GM21390 (cell line): ENCODE measurements at regions not wholly inside any gene's neighbourhood (a gene's known extent, or its start where the extent isn't known, plus 50 kb on each side); places are given as distances from the start of the nearest gene placed in this dataset.

Experiments used
- ATAC-seq: cut with Tn5 transposase; IDR thresholded peaks from one replicate; pipeline ENCODE4 v1.9.1; 2021; ENCODE audit not compliant: unreplicated experiment

GRCh38 chr2:128798502-128799283, 480.0 kb upstream of the HS6ST1 start:
- ATAC-seq: no peak

DNA sequence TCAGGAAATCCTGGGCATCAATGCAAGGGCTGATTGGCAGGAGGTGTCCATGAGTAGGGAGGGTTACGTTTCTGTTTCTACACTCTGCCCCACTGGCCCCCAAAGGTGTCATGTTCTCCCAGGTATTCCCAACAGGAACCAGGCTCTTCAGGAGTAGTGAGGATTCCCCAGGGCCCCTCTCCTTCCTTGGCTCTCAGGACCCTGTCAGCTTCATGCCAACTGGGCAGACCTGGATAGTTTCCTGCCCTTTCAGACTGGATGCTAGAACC, 480.6 kb upstream of the HS6ST1 start:
- ATAC-seq: no peak

DNA sequence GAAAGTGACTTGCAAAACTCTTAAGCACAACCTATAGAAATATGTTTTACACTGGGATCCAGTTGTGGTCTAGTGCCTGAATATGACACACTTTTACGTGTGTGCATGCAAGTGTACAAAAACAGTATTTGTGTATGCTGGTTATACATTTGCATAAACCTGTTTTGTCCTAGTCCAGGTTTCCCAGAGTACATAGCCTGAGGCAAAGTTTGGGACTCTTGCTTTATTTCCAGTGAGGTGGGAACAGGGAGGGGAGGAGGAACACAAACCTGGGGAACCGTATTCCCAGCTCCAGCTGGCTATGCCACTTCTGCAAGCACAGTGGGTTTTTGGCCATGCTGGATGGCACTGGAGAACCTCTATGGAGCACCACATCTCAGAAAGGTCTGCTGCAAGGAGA, 481.1 kb upstream of the HS6ST1 start:
- no peak for ATAC-seq

DNA sequence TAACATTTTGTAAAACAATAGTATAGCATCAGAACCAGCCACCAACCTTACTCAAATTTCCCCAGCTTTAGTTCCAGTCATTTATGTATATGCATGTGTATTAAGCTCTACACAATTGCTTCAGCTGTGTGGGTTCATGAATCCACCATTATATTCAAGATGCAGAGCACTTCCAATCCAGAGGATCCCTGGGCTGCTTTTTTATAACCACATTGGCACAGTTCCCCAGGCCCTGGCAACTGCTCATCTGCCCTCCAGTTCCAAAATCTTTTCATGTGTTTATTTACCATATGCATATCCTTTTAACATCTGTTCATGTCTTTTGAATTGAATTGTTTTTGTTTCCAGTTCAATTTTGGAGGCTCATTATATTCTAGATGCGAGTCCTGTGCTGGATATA, 482.9 kb upstream of the HS6ST1 start:
- ATAC-seq: no peak

GRCh38 chr2:128803222-128803621, 484.6 kb upstream of the HS6ST1 start:
- no peak for ATAC-seq

DNA sequence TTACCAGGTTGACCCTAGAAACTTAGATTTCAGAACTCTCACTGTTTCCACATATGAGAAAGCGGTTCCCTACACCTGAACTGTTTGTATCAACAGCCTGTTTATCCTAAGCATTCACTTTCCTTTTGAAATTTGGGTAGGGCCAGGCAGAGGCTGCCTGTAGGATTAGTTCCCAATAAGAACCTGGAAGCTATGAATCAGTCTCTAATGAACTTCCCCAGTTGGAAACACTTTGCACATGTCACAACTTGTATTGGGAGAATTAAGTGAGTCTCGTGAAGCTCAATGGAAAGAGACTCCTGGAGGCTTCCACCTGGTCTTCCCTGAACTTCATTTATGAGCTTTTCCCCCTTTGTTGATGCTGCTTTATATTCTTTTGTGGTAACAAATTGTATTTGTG, 486.6 kb upstream of the HS6ST1 start:
- no peak for ATAC-seq

GRCh38 chr2:128805918-128806317, 487.2 kb upstream of the HS6ST1 start:
- no peak for ATAC-seq

GRCh38 chr2:128807317-128807716, 488.6 kb upstream of the HS6ST1 start:
- ATAC-seq: no peak

DNA sequence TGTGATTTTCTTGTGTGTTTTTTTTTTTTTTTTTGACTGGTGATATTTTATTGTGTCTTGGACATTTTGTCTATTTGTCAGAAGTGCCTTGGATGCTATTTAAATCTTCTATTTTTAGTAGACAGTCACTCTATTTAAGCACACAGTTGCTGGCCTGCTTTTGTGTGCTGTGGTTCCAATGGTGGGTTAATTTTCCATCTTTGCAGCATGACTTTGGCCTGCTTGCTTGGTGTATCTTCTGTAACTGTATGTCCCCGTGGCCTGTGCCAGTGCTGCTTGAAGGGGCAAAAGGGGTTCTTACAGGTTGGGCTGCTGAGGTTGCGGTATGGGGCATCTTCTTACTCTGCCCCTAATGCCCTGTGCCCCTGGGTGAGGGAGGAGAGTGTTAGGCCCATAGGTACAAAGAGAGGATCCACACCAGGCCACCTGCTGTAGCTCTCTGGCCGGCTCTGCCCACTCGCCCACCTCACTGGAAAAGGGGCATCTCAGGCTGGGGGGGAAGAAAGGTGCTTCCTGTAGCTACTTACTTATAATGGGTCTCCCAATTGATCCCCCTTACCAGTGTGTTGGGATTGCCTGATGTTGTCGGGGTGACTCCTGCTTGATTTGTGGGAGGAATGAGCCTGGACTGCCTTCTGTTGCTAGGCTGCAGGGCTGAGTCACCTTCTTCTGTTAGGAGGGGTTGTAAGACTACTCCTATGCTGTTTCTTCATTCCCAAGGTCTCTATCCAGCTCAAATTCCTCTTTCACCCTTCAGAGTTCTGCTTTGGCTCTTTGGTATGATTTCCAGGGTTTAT, 490.0 kb upstream of the HS6ST1 start:
- ATAC-seq: no peak

- no peak for ATAC-seq
These were observed 490.6 kb upstream of the HS6ST1 start for GRCh38 chr2:128809259-128809636.

GRCh38 chr2:128809880-128810279, 491.2 kb upstream of the HS6ST1 start:
- no peak for ATAC-seq

- ATAC-seq: no peak
These were observed 493.7 kb upstream of the HS6ST1 start for GRCh38 chr2:128812183-128812940.

- no peak for ATAC-seq
These were observed 494.8 kb upstream of the HS6ST1 start for GRCh38 chr2:128813352-128814034.

DNA sequence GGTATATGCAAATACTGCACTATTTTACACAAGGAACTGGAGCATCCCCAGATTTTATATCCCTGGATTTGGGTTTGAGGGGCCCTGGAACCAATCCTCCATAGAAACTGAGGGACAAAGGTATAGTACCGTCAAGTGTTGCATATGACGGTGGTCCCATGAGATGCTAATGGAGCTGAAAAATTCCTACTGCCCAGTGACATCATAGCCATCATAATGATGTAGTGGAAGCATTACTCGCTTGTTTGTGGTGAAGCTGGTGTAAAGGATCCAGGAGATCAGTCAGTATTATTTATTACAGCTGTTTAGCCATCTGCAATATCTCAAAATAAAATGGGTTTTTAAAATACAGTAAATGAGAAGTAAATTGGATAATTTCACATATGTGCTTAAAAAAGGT, 496.6 kb upstream of the HS6ST1 start:
- ATAC-seq: no peak

GRCh38 chr2:128817171-128817570, 498.5 kb upstream of the HS6ST1 start:
- no peak for ATAC-seq

- ATAC-seq: no peak
These were observed 499.1 kb upstream of the HS6ST1 start for GRCh38 chr2:128817813-128818212.

- ATAC-seq: no peak
These were observed 499.6 kb upstream of the HS6ST1 start for GRCh38 chr2:128818248-128818647.

DNA sequence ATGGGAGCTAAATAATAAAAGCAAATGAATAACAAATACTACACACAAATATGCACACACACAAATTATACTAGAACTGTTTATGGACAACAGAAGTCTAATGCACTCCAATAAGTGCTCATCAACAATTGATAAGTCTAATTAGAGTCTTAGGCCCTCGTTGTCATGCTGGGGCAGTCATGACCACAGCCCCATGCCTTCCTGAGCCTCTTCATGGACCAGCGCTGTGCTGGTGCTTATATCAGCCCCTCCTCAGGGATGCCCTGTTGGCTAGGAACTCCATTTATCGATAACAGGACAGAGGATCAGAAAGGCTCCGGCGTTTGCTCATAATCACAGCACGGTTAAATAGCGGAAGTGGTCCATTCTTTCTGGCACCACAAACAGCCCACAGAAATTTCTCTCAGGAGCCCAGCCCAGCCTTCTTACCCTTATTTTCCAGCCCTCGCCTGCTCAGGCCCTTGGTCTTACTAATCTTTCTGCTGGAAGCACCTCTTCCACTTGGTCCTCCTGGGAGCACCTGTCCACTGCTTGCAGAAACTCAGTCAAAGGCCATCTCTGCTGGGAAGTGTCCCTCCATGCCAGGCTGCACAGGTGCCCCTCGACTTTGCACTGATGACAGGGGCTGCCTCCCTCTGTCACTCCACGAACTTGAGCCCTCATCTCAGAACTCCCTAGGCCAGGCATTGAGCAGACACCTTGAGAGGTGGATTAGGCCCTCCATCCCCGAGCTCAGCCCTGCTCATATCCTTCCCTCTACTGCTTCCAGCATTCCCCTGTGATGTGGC, 500.2 kb upstream of the HS6ST1 start:
- no peak for ATAC-seq

DNA sequence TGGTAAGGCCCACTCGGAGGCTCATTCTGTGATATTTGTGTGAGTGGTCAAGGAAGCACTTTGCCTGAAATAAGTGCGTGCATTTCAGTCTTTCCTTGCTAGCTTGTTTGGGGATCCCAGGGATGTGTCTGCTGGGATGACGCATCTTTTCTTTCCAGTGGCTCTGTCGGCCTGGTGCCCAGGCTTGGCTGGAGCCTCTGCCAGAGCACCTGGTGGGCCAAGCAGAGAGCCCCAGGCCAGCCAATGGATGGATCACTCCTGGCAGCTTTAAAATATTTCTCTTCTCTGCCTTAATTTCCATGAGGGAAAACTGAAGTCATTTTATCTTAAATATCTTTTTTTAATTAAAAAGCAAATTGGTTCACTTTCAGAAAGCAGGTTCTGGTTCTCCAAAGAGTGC, 501.8 kb upstream of the HS6ST1 start:
- ATAC-seq: no peak

DNA sequence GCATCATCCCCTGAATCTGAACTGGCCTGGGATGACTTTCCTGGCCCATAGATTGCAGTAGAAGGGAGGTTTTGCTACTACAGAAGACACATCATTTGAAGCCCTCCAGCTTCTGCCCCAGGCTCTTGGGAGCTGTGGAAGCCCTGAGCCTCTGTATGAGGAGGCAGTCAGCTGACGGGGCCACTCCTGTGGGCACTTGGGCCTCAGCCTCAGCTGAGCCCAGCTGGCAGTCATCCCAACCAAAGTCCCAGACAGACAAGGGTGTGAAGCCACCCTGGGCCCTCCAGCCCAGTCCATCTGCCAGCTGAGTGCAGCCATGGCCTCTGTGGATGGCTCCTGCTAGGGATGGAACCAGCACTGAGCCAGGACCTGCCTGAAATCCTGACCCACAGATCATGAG, 502.3 kb upstream of the HS6ST1 start:
- ATAC-seq: no peak
